ENCODE measurements at regions not wholly inside any gene's neighbourhood (a gene's known extent, or its start where the extent isn't known, plus 50 kb on each side); places are given as distances from the start of the nearest gene placed in this dataset.

GRCh38 chr2:77862120-77862519, 339.9 kb upstream of the LRRTM4 start:
- DNase-seq (ENCODE audit: low spot score) (no peak), ATAC-seq (peak; percentile 63)
- Mint-ChIP-seq H3K27me3 (ENCODE audit: low read depth) (no peaks in the 10 kb centered on the region; the same call in 1 of the 2 replicates), H3K4me3 (no peak overlapping the region), H3K36me3 (peaks cover 13% of the 10 kb centered on the region), H3K9me3 (peaks cover 20% of the 10 kb centered on the region), H3K27ac (no peak overlapping the region), H3K4me1 (peaks cover 28% of the 10 kb centered on the region)
- TF ChIP-seq NR2C2 (CRISPR knock-in tag; IDR thresholded peaks at IDR 0.05) = no peak
- TF ChIP-seq RELA (CRISPR knock-in tag; IDR thresholded peaks at IDR 0.05; ENCODE audit: borderline replicate concordance) = no peak
- no peak for TF ChIP-seq USF1 (CRISPR knock-in tag; IDR thresholded peaks at IDR 0.05)
- TF ChIP-seq ZNF138 (CRISPR knock-in tag; conservative IDR thresholded peaks at IDR 0.05) = no peak
- TF ChIP-seq KAT7 (CRISPR knock-in tag; IDR thresholded peaks at IDR 0.05; ENCODE audit: borderline replicate concordance) = no peak
- TF ChIP-seq GRHL2 (CRISPR knock-in tag; IDR thresholded peaks at IDR 0.05; ENCODE audit: insufficient replicate concordance, severe bottlenecking) = no peak
- TF ChIP-seq SMAD3 (CRISPR knock-in tag; IDR thresholded peaks at IDR 0.05; ENCODE audit: borderline replicate concordance) = no peak
- TF ChIP-seq IRF1 (CRISPR knock-in tag; IDR thresholded peaks at IDR 0.05) = no peak
- TF ChIP-seq ZNF317 (CRISPR knock-in tag; IDR thresholded peaks at IDR 0.05; ENCODE audit: borderline replicate concordance, low read depth) = no peak
- ChIA-PET CTCF (no interaction called here), POLR2A (no interaction called here)

- ChIA-PET POLR2A (no interaction called here), CTCF (no interaction called here)
- Mint-ChIP-seq H3K27me3 (ENCODE audit: low read depth) (no peaks in the 10 kb centered on the region), H3K36me3 (no peaks in the 10 kb centered on the region), H3K9me3 (peaks cover 6% of the 10 kb centered on the region; the same call in 1 of the 2 replicates), H3K27ac (no peak overlapping the region), H3K4me1 (peaks cover 28% of the 10 kb centered on the region), H3K4me3 (no peak overlapping the region)
- TF ChIP-seq CTCF (IDR thresholded peaks at IDR 0.05) (no peak), ZNF281 (CRISPR knock-in tag; IDR thresholded peaks at IDR 0.05) (no peak), HMGA2 (CRISPR knock-in tag; IDR thresholded peaks at IDR 0.05) (no peak), SMAD4 (CRISPR knock-in tag; IDR thresholded peaks at IDR 0.05) (no peak), IRF2 (CRISPR knock-in tag; IDR thresholded peaks at IDR 0.05; ENCODE audit: borderline replicate concordance, low read depth) (no peak), ZNF512 (CRISPR knock-in tag; IDR thresholded peaks at IDR 0.05; ENCODE audit: borderline replicate concordance) (no peak)
- ATAC-seq = no peak
- no peak for DNase-seq (ENCODE audit: low spot score)
These were observed 342.2 kb upstream of the LRRTM4 start for GRCh38 chr2:77864426-77864825.

- Mint-ChIP-seq H3K27ac (peak overlapping the region; percentile 45; the same call in 1 of the 2 replicates), H3K36me3 (no peaks in the 10 kb centered on the region), H3K27me3 (ENCODE audit: low read depth) (no peaks in the 10 kb centered on the region), H3K4me3 (no peak overlapping the region), H3K4me1 (peaks cover 24% of the 10 kb centered on the region), H3K9me3 (peaks cover 8% of the 10 kb centered on the region; the same call in 1 of the 2 replicates)
- TF ChIP-seq ETV6 (CRISPR knock-in tag; IDR thresholded peaks at IDR 0.05) = no peak
- TF ChIP-seq TEAD1 (CRISPR knock-in tag; IDR thresholded peaks at IDR 0.05) = no peak
- TF ChIP-seq ATF2 (CRISPR knock-in tag; IDR thresholded peaks at IDR 0.05; ENCODE audit: borderline replicate concordance, low read depth) = no peak
- no peak for TF ChIP-seq ATF6 (CRISPR knock-in tag; IDR thresholded peaks at IDR 0.05)
- ChIA-PET CTCF (no interaction called here), POLR2A (no interaction called here)
- no peak for DNase-seq (ENCODE audit: low spot score)
- ATAC-seq = no peak
These were observed 344.5 kb upstream of the LRRTM4 start for GRCh38 chr2:77866661-77867060.
